Testis (tissue), 2 donors: ENCODE measurements at regions not wholly inside any gene's neighbourhood (a gene's known extent, or its start where the extent isn't known, plus 50 kb on each side); places are given as distances from the start of the nearest gene placed in this dataset.

Source experiments
- DNase-seq: peaks from one replicate; pipeline ENCODE4 v3.0.0-alpha.2; 2019
- H3K27ac ChIP-seq, 2 donors: fragments of 200-600 bp; sonication (generic); one replicate each; pipeline ENCODE4 v1.5.1; 2019
- H3K27me3 ChIP-seq: fragments of 200-600 bp; sonication (generic); one replicate; pipeline ENCODE4 v1.5.1; 2019
- H3K36me3 ChIP-seq: fragments of 200-600 bp; sonication (generic); one replicate; pipeline ENCODE4 v1.5.1; 2017; ENCODE audit warnings: low read depth; ENCODE audit errors: missing control alignments
- H3K4me1 ChIP-seq: fragments of 200-600 bp; sonication (generic); one replicate; pipeline ENCODE4 v1.5.1; 2019
- H3K4me3 ChIP-seq, 2 donors: fragments of 200-600 bp; sonication (generic); one replicate each; pipeline ENCODE4 v1.5.1; 2017 to 2019
- H3K9me3 ChIP-seq: fragments of 200-600 bp; sonication (generic); one replicate; pipeline ENCODE4 v1.5.1; 2017
- CTCF ChIP-seq, 3 experiments: fragments of 450-650 bp in 2 of 3; fragments of 200-600 bp in 1 of 3; sonication (generic) in 1 of 3; IDR thresholded peaks; one replicate each; pipeline ENCODE4 v1.5.1; 2016 to 2019; ENCODE audit warnings: antibody characterized with exemption in 3 of 3, mild to moderate bottlenecking in 2 of 3, moderate library complexity in 1 of 3
- POLR2A ChIP-seq: fragments of 450-650 bp; IDR thresholded peaks from one replicate; pipeline ENCODE4 v1.6.1; 2017; ENCODE audit warnings: antibody characterized with exemption, mild to moderate bottlenecking, moderate library complexity
- WGBS, 2 donors: methylation state at CpG; one replicate each; pipeline ENCODE4 v1.1.5; 2018; 5-methylcytosine and 5-hydroxymethylcytosine counted together
- intact Hi-C: fragments of 100-400 bp; cut with DNase I; formaldehyde crosslinking; loops from one replicate; pipeline ENCODE4 v1.15.1; 2023; ENCODE audit warnings: low total_unique reads

DNA sequence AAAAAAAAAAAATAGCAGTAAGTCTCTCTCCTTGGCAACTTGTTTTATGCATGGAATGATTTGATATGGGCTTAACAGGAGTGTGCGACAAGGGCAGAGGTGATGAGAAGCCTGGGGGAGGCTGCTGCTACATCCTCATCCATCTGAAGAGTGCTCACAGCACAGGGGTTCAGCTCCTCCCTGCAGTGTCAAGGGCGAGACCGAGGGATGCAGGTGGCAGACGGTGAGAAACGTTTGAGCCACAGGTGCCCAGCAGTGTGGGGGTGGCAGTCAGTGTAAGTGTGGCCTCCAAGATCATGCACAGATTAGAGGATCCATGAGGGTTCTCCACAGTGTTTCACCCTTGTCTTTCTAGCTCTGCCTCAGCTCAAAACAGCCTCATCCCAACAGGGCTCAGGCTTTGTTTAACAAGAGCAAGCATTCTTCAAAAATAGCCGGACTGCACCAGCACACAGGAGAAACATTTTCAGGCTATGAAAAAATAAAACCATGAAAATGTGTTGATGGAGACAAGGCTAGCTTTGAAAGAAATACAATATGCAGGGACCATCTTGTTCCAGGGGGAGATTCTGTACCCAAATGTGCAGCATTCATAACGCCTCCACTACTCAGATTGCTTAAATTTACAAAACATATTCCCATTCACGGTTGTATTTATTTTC is 324.5 kb upstream of the MYT1L start:
- no peak for TF ChIP-seq CTCF (IDR thresholded peaks at IDR 0.05)
- WGBS, 2 donors: 49 to 53% methylated on average over 8 of the region's 8 CpGs
- no peaks in the 10 kb centered on the region for H3K9me3 ChIP-seq
- no peak overlapping the region for H3K27ac ChIP-seq
- H3K27me3 ChIP-seq: no peaks in the 10 kb centered on the region
- H3K4me1 ChIP-seq: peaks cover 6% of the 10 kb centered on the region
- intact Hi-C loops: no loop called here
- no peaks in the 10 kb centered on the region for H3K36me3 ChIP-seq
- H3K4me3 ChIP-seq: no peak overlapping the region
- DNase-seq: no peak

DNA sequence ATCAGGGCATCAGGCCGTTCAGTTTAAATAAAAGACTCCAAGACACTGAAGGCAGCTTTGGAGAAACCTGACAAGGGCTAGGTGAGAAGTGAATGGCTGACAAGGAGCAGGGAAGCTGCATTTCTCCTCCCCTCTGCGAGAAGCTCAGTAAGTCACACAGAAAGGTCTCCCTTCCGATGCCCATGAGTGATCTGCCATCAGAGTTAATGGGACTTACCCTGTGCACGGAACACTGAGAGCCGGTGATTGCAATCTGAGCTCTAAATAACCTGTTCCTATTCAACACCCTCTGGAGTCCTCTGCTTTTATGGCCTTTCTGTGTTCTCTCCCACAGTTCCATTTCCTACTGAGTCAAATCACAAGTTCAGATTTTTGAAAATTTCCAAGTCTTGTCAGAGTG is 322.2 kb upstream of the MYT1L start:
- Histone ChIP-seq H3K27me3 (no peaks in the 10 kb centered on the region), H3K9me3 (no peaks in the 10 kb centered on the region), H3K27ac (no peak overlapping the region), H3K36me3 (no peaks in the 10 kb centered on the region), H3K4me3 (no peak overlapping the region), H3K4me1 (peaks cover 6% of the 10 kb centered on the region)
- TF ChIP-seq POLR2A (no peak), CTCF (IDR thresholded peaks at IDR 0.05) (no peak)
- intact Hi-C loops: no loop called here
- WGBS, 2 donors: 75 to 78% methylated on average over 5 of the region's 5 CpGs
- DNase-seq: no peak

DNA sequence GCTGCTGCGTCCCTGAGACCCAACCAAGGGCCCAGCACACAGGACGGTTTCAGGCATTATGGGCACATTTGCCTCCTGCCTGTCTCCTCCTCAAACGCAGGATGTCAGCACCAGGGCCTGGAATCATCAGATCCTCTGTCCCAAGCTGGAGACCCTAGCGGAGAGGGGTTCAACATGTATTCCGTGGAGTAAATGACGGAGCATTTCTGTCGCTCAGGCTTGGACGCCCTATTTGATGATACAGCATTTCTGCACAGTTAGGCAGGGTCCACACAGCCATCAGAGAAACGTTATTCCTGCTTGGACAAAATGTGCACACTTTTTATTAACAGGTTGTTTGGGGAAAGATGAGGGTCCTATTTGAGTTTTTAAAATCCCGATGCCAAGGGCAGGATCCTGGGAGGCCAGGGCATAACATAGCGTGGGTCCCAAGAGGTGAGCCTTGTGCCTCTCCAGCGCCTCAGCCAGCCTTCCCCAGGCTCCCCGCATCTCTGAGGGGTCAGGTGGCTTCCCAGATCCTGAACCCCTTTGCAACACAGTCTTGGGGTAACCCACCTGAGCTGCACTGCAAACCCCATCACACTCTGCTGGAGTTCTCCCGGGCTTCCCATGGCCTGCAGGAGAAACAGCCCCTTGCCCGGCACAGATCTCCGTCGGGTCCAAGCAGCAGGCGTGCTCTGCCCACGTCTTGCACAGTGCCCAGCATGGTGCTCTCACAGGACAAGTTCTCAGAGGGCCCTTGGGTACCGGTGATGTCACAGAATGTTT is 319.7 kb upstream of the MYT1L start:
- WGBS, 2 donors: 72 to 75% methylated on average over 17 to 20 of the region's 20 CpGs
- no peak for DNase-seq
- Histone ChIP-seq H3K36me3 (no peaks in the 10 kb centered on the region), H3K27ac (no peak overlapping the region), H3K27me3 (no peaks in the 10 kb centered on the region), H3K9me3 (no peaks in the 10 kb centered on the region), H3K4me1 (no peaks in the 10 kb centered on the region), H3K4me3 (no peak overlapping the region)
- intact Hi-C loops: no loop called here
- no peak for TF ChIP-seq CTCF (IDR thresholded peaks at IDR 0.05)
- no peak for TF ChIP-seq POLR2A

DNA sequence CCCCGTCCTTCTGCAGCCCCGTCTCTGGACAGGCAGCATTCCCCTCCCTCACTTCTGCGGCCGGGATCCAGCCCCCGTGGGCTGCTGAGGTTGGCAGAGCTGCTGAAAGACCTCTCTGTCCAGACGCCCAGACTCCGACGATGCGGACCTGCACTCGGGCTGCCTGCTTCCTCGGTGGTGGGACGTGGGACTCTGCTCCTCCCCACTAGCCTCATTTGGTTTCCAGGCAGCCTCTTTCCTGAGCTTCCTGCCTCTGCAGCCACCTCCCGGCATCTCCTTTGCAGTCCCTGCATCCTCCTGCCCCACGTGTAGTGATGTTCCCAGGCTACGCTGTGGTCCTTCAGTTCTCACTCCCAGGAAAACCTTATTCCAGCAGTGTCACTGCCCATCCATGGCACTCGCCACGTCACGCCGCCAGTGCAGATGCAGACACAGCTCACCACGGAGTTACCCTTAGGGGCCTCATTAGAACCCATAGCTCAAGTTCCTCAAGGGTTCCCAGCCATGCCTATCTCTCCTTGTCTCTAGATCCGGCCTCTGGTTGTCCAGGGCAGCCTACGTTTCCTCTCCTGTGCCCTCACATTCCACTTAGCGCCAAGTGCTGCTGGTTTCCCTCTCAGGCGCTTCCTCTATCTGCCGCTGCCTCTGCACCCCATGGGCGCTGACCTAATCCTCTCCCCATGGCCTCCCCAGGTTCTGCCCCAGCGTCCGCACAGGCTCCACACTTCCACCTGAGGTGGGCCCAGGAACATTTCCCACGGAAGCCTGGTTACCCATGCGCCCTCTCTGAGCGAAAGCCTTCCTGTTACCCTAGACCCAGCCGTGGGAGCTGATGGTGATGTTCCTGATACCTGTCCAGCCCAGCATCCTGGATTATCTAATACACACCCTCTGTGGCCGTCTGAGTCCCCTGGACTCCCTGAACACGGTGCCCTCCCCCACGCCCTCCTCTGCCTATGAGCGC is 318.3 kb upstream of the MYT1L start:
- Histone ChIP-seq H3K9me3 (no peaks in the 10 kb centered on the region), H3K27me3 (no peaks in the 10 kb centered on the region), H3K4me1 (no peaks in the 10 kb centered on the region), H3K4me3 (peak overlapping the region in 1 of 2 donors; percentile 34), H3K27ac (no peak overlapping the region), H3K36me3 (no peaks in the 10 kb centered on the region)
- 63 to 64% methylated on average over 25 to 36 of the region's 36 CpGs for WGBS, 2 donors
- TF ChIP-seq CTCF (IDR thresholded peaks at IDR 0.05) (no peak), POLR2A (no peak)
- intact Hi-C loops: no loop called here
- DNase-seq: no peak
